ENCODE measurements at regions not wholly inside any gene's neighbourhood (a gene's known extent, or its start where the extent isn't known, plus 50 kb on each side); places are given as distances from the start of the nearest gene placed in this dataset.

GRCh38 chr3:83765956-83766355 is 1192.8 kb upstream of the CADM2 start:
- TF ChIP-seq CTCF (IDR thresholded peaks at IDR 0.05; ENCODE audit: low read length) (no peak), EZH2 (IDR thresholded peaks at IDR 0.05; ENCODE audit: borderline replicate concordance, low read length) (no peak)

Measured in OCI-LY1 (cell line).